Ascending aorta (tissue), 2 donors: ENCODE measurements at regions not wholly inside any gene's neighbourhood (a gene's known extent, or its start where the extent isn't known, plus 50 kb on each side); places are given as distances from the start of the nearest gene placed in this dataset.

ENCODE experiments used
- DNase-seq, 2 donors: peaks; one replicate each; pipeline ENCODE4 v3.0.0-alpha.2; 2019; ENCODE audit warnings: low spot score in 2 of 2
- H3K27ac ChIP-seq, 2 donors: fragments of 200-600 bp; sonication (generic); one replicate each; pipeline ENCODE4 v1.5.1; 2016 to 2017; ENCODE audit warnings: mild to moderate bottlenecking in 1 of 2
- H3K27me3 ChIP-seq: fragments of 200-600 bp; sonication (generic); one replicate; pipeline ENCODE4 v1.5.1; 2017
- H3K36me3 ChIP-seq, 2 donors: fragments of 200-600 bp; sonication (generic); one replicate each; pipeline ENCODE4 v1.5.1; 2016
- H3K4me1 ChIP-seq, 2 donors: fragments of 200-600 bp; sonication (generic); one replicate each; pipeline ENCODE4 v1.5.1; 2016 to 2017; ENCODE audit warnings: mild to moderate bottlenecking in 1 of 2
- H3K4me3 ChIP-seq, 2 donors: fragments of 200-600 bp; sonication (generic); one replicate each; pipeline ENCODE4 v1.5.1; 2016 to 2017; ENCODE audit warnings: mild to moderate bottlenecking in 1 of 2
- H3K9me3 ChIP-seq, 2 donors: fragments of 200-600 bp; sonication (generic); one replicate each; pipeline ENCODE4 v1.5.1; 2016
- intact Hi-C: fragments of 100-400 bp; cut with DNase I; formaldehyde crosslinking; loops from one replicate; pipeline ENCODE4 v1.15.1; 2023
- TF ChIP-seq, protein P1 (sequence below), 3 experiments: fragments of 200-600 bp in 2 of 3; fragments of 450-650 bp in 1 of 3; sonication (generic) in 2 of 3; IDR thresholded peaks; one replicate each; pipeline ENCODE4 v1.5.1; 2016 to 2019; ENCODE audit warnings: antibody characterized with exemption in 3 of 3, mild to moderate bottlenecking in 1 of 3, moderate library complexity in 1 of 3

DNA sequence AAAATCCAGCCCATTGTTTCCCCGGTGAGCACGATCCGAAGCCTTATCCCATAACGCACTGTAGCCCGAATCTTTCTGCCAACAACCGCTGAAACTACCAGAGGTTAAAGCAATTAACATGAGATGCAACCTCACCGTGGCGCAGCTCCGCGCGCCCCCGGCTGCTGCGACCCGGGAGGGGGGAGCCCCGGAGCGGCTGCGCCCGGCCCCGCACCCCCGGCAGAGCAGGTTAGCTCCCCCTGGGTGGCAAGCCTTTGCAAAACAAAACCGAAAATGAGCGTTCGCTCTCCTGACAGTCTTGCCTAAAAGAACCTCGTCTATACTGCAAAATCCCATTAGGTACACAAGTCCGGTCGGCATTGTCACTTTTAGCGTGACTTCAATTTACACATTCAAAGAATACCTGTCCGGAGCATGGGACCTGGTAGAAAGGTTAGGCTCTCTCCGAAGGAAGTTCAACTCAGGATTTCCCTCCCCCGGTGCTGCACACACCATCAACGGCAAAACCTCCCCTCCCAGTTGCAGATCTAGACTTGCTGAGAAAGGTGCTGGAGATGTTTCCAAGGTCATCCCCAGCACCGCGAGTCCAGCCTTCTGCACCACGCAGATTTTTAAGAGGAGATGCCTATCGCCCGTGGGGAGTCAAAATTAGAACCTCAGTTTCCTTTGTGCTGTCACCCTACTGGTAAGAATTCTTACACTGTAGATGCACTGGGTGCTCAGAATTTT, 107.5 kb downstream of the ZNF281 start:
- peak overlapping the region; percentile 62 to 87 for H3K4me3 ChIP-seq
- no peaks in the 10 kb centered on the region for H3K27me3 ChIP-seq
- H3K27ac ChIP-seq = no peak overlapping the region
- DNase-seq = no peak
- no peaks in the 10 kb centered on the region for H3K36me3 ChIP-seq
- H3K9me3 ChIP-seq = no peaks in the 10 kb centered on the region
- H3K4me1 ChIP-seq = no peaks in the 10 kb centered on the region
- intact Hi-C loops = no loop called here
- TF ChIP-seq, protein P1, sequence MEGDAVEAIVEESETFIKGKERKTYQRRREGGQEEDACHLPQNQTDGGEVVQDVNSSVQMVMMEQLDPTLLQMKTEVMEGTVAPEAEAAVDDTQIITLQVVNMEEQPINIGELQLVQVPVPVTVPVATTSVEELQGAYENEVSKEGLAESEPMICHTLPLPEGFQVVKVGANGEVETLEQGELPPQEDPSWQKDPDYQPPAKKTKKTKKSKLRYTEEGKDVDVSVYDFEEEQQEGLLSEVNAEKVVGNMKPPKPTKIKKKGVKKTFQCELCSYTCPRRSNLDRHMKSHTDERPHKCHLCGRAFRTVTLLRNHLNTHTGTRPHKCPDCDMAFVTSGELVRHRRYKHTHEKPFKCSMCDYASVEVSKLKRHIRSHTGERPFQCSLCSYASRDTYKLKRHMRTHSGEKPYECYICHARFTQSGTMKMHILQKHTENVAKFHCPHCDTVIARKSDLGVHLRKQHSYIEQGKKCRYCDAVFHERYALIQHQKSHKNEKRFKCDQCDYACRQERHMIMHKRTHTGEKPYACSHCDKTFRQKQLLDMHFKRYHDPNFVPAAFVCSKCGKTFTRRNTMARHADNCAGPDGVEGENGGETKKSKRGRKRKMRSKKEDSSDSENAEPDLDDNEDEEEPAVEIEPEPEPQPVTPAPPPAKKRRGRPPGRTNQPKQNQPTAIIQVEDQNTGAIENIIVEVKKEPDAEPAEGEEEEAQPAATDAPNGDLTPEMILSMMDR (IDR thresholded peaks at IDR 0.05) = no peak

DNA sequence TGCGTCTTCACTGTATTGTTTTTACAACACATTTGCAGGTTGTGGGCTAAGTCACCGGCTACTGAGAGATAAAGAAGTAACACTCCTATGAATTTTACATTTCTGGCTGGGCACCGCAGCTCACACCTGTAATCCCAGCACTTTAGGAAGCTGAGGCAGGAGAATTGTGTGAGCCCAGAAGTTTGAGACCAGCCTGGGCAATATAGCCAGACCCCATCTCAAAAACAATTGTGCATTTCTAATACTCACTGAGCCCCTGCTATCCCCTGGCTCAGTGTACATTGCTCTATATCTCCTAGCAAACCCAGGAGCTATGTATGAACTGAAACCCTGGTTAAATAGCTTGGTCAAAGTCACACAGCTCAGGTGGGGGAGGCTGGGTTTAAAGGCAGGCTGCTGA, 108.7 kb downstream of the ZNF281 start:
- no peaks in the 10 kb centered on the region for H3K27me3 ChIP-seq
- H3K4me1 ChIP-seq = no peaks in the 10 kb centered on the region
- TF ChIP-seq, protein P1 (IDR thresholded peaks at IDR 0.05) = no peak
- no peaks in the 10 kb centered on the region for H3K9me3 ChIP-seq
- no peaks in the 10 kb centered on the region for H3K36me3 ChIP-seq
- H3K4me3 ChIP-seq = peak overlapping the region in 1 of 2 donors; percentile 87
- no peak for DNase-seq
- H3K27ac ChIP-seq = no peak overlapping the region
- intact Hi-C loops = no loop called here

DNA sequence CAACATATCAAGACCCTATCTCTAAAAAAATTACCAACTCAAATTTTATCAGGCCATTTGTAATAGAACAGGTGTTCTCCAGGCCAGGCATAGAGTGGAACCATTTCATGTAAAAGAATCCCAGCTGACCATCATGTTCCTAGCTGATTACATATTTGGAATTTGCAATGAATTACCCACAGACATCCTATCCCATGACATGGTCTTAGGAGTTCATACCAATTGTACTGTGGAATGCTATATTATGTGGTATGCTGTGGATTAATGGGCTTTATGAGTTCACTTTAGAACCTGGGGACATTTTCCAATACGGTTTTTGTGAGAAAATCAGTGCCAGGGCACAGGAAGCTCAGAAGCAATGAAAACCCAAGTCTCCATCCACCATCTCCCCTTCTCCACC, 110.3 kb downstream of the ZNF281 start:
- no peak overlapping the region for H3K27ac ChIP-seq
- no peak overlapping the region for H3K4me3 ChIP-seq
- H3K9me3 ChIP-seq = no peaks in the 10 kb centered on the region
- intact Hi-C loops = no loop called here
- H3K36me3 ChIP-seq = no peaks in the 10 kb centered on the region
- no peaks in the 10 kb centered on the region for H3K27me3 ChIP-seq
- DNase-seq = no peak
- TF ChIP-seq, protein P1 (IDR thresholded peaks at IDR 0.05) = no peak
- H3K4me1 ChIP-seq = no peaks in the 10 kb centered on the region

- DNase-seq = no peak
- Histone ChIP-seq H3K36me3 (no peaks in the 10 kb centered on the region), H3K27me3 (no peaks in the 10 kb centered on the region), H3K27ac (no peak overlapping the region), H3K9me3 (no peaks in the 10 kb centered on the region), H3K4me1 (no peaks in the 10 kb centered on the region), H3K4me3 (no peak overlapping the region)
- intact Hi-C loops = no loop called here
- TF ChIP-seq, protein P1 (IDR thresholded peaks at IDR 0.05) = no peak
Measured at GRCh38 chr1:200298242-200298641, 111.6 kb downstream of the ZNF281 start.

DNA sequence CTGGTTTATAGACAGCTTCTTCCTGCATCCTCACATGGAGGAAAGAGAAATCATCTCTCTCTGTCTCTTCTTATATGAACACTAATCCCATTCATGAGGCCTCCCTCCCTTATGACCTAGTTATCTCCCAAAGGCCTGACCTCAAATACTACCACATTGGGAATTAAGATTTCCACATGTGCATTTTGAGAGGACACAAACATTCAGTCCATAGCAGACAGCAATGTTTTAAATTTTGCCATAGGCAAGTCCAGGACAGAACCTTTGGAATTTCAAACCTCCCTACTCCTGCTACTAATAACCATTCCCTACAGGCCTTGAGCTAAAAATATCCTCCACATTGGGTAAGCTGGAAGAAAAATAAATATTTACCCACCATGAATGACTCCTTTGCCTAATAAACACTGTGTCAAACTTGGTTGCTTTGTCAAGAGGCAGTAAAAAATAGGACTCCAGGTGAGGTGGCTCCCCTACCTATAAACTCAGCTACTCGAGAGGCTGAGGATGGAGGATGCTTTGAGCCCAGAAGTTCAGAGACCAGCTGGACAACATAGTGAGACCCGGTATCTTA, 113.7 kb downstream of the ZNF281 start:
- Histone ChIP-seq H3K27ac (no peak overlapping the region), H3K4me1 (no peaks in the 10 kb centered on the region), H3K9me3 (no peaks in the 10 kb centered on the region), H3K27me3 (no peaks in the 10 kb centered on the region), H3K4me3 (no peak overlapping the region), H3K36me3 (no peaks in the 10 kb centered on the region)
- TF ChIP-seq, protein P1 (IDR thresholded peaks at IDR 0.05) = no peak
- no peak for DNase-seq
- intact Hi-C loops = no loop called here
